K562 (cell line): ENCODE measurements at regions not wholly inside any gene's neighbourhood (a gene's known extent, or its start where the extent isn't known, plus 50 kb on each side); places are given as distances from the start of the nearest gene placed in this dataset.

Experiments
- ATAC-seq: fragments of 200-7000 bp; cut with Tn5 transposase; 3 replicates; pipeline ENCODE4 v1.9.1; 2020; ENCODE audit warnings: moderate library complexity
- BruUV-seq: library from RNA; stranded (reverse); fragments of 400-500 nt; replicated peaks from 2 replicates; lab custom pipeline; 2021; lab: Mats Ljungman, UMichigan
- CTCF ChIA-PET: fragments of 300-600 bp; formaldehyde crosslinking; extraction: SDS; loops from one replicate; lab custom pipeline; 2021; ENCODE audit warnings: low intra/inter-chr PET ratio; lab: Yijun Ruan, JAX
- POLR2A ChIA-PET: fragments of 300-600, 350-650 bp; sonication (Branson Sonifier 250); formaldehyde crosslinking; extraction: SDS; loops from one replicate; lab custom pipeline; 2021; ENCODE audit warnings: antibody characterized with exemption, inconsistent platforms; lab: Yijun Ruan, JAX
- DNase-seq, 4 experiments: peaks; one replicate each; pipeline versions ENCODE4 v3.0.0 to v3.0.0-alpha.2; 2011 to 2018; ENCODE audit warnings: low spot score in 3 of 4, mixed read lengths in 3 of 4; ENCODE audit errors: extremely low read depth in 1 of 4
- FAIRE-seq: peaks from 2 replicates; lab custom pipeline; 2011; peaks lifted over from hg19 to GRCh38; lab: Jason Lieb, UNC
- H2AFZ ChIP-seq: 2 replicates; pipeline ENCODE4 v1.6.0; 2011; ENCODE audit warnings: low read depth, low read length, control low read depth, inconsistent platforms
- H3K27ac ChIP-seq: fragments of 200-600 bp; 3 replicates; pipeline ENCODE4 v1.8.0; 2011; ENCODE audit warnings: low read depth, mild to moderate bottlenecking, control low read depth, inconsistent platforms, low read length, moderate library complexity, mixed read lengths; ENCODE audit errors: extremely low read depth
- H3K27me3 ChIP-seq, 2 experiments: fragments of 300-600 bp in 1 of 2; 2 replicates in 1 of 2; 3 replicates in 1 of 2; pipeline versions ENCODE4 v1.6.0 to v1.8.0; 2011; ENCODE audit warnings: inconsistent platforms in 2 of 2, low read length in 2 of 2, mild to moderate bottlenecking in 1 of 2, mixed read lengths in 1 of 2, moderate library complexity in 1 of 2; ENCODE audit not compliant: control insufficient read depth in 2 of 2, insufficient read depth in 2 of 2
- H3K36me3 ChIP-seq: fragments of 300-600 bp; 3 replicates; pipeline ENCODE4 v1.8.0; 2011; ENCODE audit warnings: mild to moderate bottlenecking, low read length, inconsistent platforms; ENCODE audit not compliant: control insufficient read depth, insufficient read depth
- H3K4me1 ChIP-seq, 2 experiments: fragments of 200-600 bp in 1 of 2; replicated peaks in 1 of 2; 2 replicates in 1 of 2; 3 replicates in 1 of 2; pipeline versions ENCODE4 v1.5.1 to v1.8.0; 2011; ENCODE audit warnings: inconsistent platforms in 2 of 2, low read length in 2 of 2, mild to moderate bottlenecking in 1 of 2, mixed read lengths in 1 of 2, moderate library complexity in 1 of 2; ENCODE audit not compliant: control insufficient read depth in 2 of 2, insufficient read depth in 2 of 2
- H3K4me2 ChIP-seq: 2 replicates; pipeline ENCODE4 v1.6.1; 2011; ENCODE audit warnings: low read length, control low read depth, inconsistent platforms, mixed read lengths; ENCODE audit not compliant: insufficient read depth
- H3K4me3 ChIP-seq: fragments of 200-600 bp; sonication (generic), shearing (Covaris generic); 2 replicates; pipeline ENCODE4 v1.5.1; 2016; ENCODE audit warnings: control low read depth, inconsistent platforms
- H3K79me2 ChIP-seq: fragments of 200-600 bp; 3 replicates; pipeline ENCODE4 v1.8.0; 2011; ENCODE audit warnings: low read length, inconsistent platforms; ENCODE audit not compliant: control insufficient read depth, insufficient read depth
- H3K9ac ChIP-seq, 2 experiments: 2 replicates each; pipeline versions ENCODE4 v1.6.0 to v1.6.1; 2011; ENCODE audit warnings: low read depth in 2 of 2, low read length in 2 of 2, control low read depth in 1 of 2, inconsistent platforms in 1 of 2, mild to moderate bottlenecking in 1 of 2, mixed read lengths in 1 of 2; ENCODE audit not compliant: insufficient read depth in 1 of 2
- H3K9me1 ChIP-seq: one replicate; pipeline ENCODE4 v1.6.0; 2011; ENCODE audit warnings: inconsistent platforms, mild to moderate bottlenecking, low read length, moderate library complexity; ENCODE audit not compliant: control insufficient read depth, insufficient read depth
- H3K9me3 ChIP-seq: replicated peaks from 2 replicates; pipeline ENCODE4 v1.5.1; 2011; ENCODE audit warnings: low read depth, low read length, inconsistent platforms; ENCODE audit not compliant: control insufficient read depth, insufficient read depth
- H4K20me1 ChIP-seq: replicated peaks from 2 replicates; pipeline ENCODE4 v1.6.1; 2011; ENCODE audit warnings: low read length, inconsistent platforms, mixed read lengths; ENCODE audit not compliant: control insufficient read depth, insufficient read depth
- BACH1 ChIP-seq: fragments of 200-800 bp; sonication (Bioruptor generic); IDR thresholded peaks from 2 replicates; pipeline ENCODE4 v1.6.1; 2016; ENCODE audit warnings: missing genetic modification characterization, missing compliant biosample characterization
- COPS2 ChIP-seq: fragments of 450-650 bp; conservative IDR thresholded peaks from 2 replicates; pipeline ENCODE4 v1.6.1; 2016; ENCODE audit warnings: mild to moderate bottlenecking, moderate library complexity
- CXXC5 ChIP-seq: fragments of 250-450 bp; sonication (Bioruptor Pico); IDR thresholded peaks from 2 replicates; pipeline ENCODE4 v1.8.0; 2022; ENCODE audit warnings: inconsistent platforms, mild to moderate bottlenecking, moderate library complexity
- MBD2 ChIP-seq: sonication (generic); IDR thresholded peaks from 2 replicates; pipeline ENCODE4 v1.6.1; 2016; ENCODE audit warnings: low read depth, borderline replicate concordance
- MEIS2 ChIP-seq: fragments of 450-650 bp; IDR thresholded peaks from 2 replicates; pipeline ENCODE4 v1.6.1; 2014; ENCODE audit warnings: mild to moderate bottlenecking; ENCODE audit not compliant: partially characterized antibody
- MTF1 ChIP-seq: fragments of 250-450 bp; sonication (Bioruptor Pico); IDR thresholded peaks from 2 replicates; pipeline ENCODE4 v1.9.0; 2021; ENCODE audit warnings: moderate library complexity, mild to moderate bottlenecking, inconsistent platforms, borderline replicate concordance
- NONO ChIP-seq, 2 experiments: fragments of 200-400 bp in 1 of 2; fragments of 450-650 bp in 1 of 2; formaldehyde crosslinking in 1 of 2; IDR thresholded peaks; 2 replicates each; pipeline ENCODE4 v1.6.1; 2017; ENCODE audit warnings: low read depth in 2 of 2, mild to moderate bottlenecking in 2 of 2, moderate library complexity in 2 of 2, low read length in 1 of 2
- POU5F1 ChIP-seq: fragments of 150-350 bp; IDR thresholded peaks from 2 replicates; pipeline ENCODE4 v1.6.1; 2014; ENCODE audit warnings: borderline replicate concordance, low read length, low read depth, mild to moderate bottlenecking; ENCODE audit not compliant: partially characterized antibody
- STAT5A ChIP-seq: IDR thresholded peaks from 2 replicates; pipeline ENCODE4 v1.6.1; 2012; ENCODE audit warnings: low read length, inconsistent platforms, borderline replicate concordance
- TSC22D4 ChIP-seq: fragments of 450-650 bp; IDR thresholded peaks from 2 replicates; pipeline ENCODE4 v1.6.1; 2016; ENCODE audit warnings: missing genetic modification characterization, missing biosample characterization, control low read depth
- XRCC3 ChIP-seq: fragments of 450-650 bp; IDR thresholded peaks from 2 replicates; pipeline ENCODE4 v1.6.1; 2017; ENCODE audit warnings: mild to moderate bottlenecking, moderate library complexity
- ZNF133 ChIP-seq: fragments of 250-450 bp; sonication (Bioruptor Pico); IDR thresholded peaks from 2 replicates; pipeline ENCODE4 v1.4.0; 2020; ENCODE audit warnings: mild to moderate bottlenecking
- ZNF318 ChIP-seq, 2 experiments: fragments of 450-650 bp; IDR thresholded peaks; 2 replicates each; pipeline ENCODE4 v1.6.1; 2016; ENCODE audit warnings: mild to moderate bottlenecking in 2 of 2, borderline replicate concordance in 1 of 2, low read depth in 1 of 2, moderate library complexity in 1 of 2
- ZNF449 ChIP-seq: fragments of 250-450 bp; sonication (Bioruptor Pico); IDR thresholded peaks from 2 replicates; pipeline ENCODE4 v1.8.0; 2022; ENCODE audit warnings: moderate library complexity, mild to moderate bottlenecking, inconsistent platforms
- ZNF785 ChIP-seq: fragments of 250-450 bp; sonication (Bioruptor Pico); IDR thresholded peaks from 2 replicates; pipeline ENCODE4 v1.4.0; 2020; ENCODE audit warnings: mild to moderate bottlenecking
- WGBS: fragments of 100-300 bp; shearing (Covaris generic); methylation state at CpG from one replicate; pipeline ENCODE4 v1.1.6; 2016; ENCODE audit warnings: low coverage, mixed read lengths; ENCODE audit not compliant: insufficient coverage; ENCODE audit errors: missing lambda C conversion rate; 5-methylcytosine and 5-hydroxymethylcytosine counted together
- in situ Hi-C: fragments of 300-500 bp; cut with MboI; formaldehyde crosslinking; loops from 4 replicates; pipeline ENCODE4 v1.15.0; 2018; ENCODE audit warnings: inconsistent platforms, mixed read lengths
- intact Hi-C: fragments of 100-400 bp; cut with micrococcal nuclease; formaldehyde crosslinking; loops from 2 replicates; pipeline ENCODE4 v1.14.2; 2022

- no peaks in the 10 kb centered on the region for H4K20me1 ChIP-seq
- FAIRE-seq (no peak), ATAC-seq (no peak), DNase-seq (no peak)
- H3K27ac ChIP-seq, result no peak overlapping the region
- whole genome bisulfite sequencing, result 0% methylated on average over 4 of the region's 4 CpGs
- intact Hi-C loops, result no loop called here
- H3K79me2 ChIP-seq, result no peaks in the 10 kb centered on the region
- H3K4me3 ChIP-seq, result no peak overlapping the region
- H3K36me3 ChIP-seq, result no peaks in the 10 kb centered on the region
- no TSS peak for BruUV-seq
- no peaks in the 10 kb centered on the region for H3K9me1 ChIP-seq
- H2AFZ ChIP-seq, result no peak overlapping the region
- H3K9ac ChIP-seq, result no peak overlapping the region
- H3K27me3 ChIP-seq, result no peaks in the 10 kb centered on the region
- ChIA-PET POLR2A (no interaction called here), CTCF (no interaction called here)
- in situ Hi-C loops, result no loop called here
- H3K4me2 ChIP-seq, result no peak overlapping the region
- no peaks in the 10 kb centered on the region for H3K9me3 ChIP-seq
- no peaks in the 10 kb centered on the region for H3K4me1 ChIP-seq
- no peak for TF ChIP-seq MEIS2
- TF ChIP-seq POU5F1, result no peak
- TF ChIP-seq COPS2, result no peak
- TF ChIP-seq MTF1 (CRISPR knock-in tag), result no peak
- no peak for TF ChIP-seq NONO (IDR thresholded peaks at IDR 0.05; ENCODE audit: low read depth in 2 of 2, low read length in 1 of 2)
- no peak for TF ChIP-seq ZNF318 (IDR thresholded peaks at IDR 0.05; ENCODE audit: borderline replicate concordance in 1 of 2, low read depth in 1 of 2)
- no peak for TF ChIP-seq CXXC5 (CRISPR knock-in tag)
- TF ChIP-seq ZNF449 (CRISPR knock-in tag), result no peak
- TF ChIP-seq BACH1 (tag), result no peak
- TF ChIP-seq STAT5A, result no peak
- no peak for TF ChIP-seq ZNF785
- TF ChIP-seq MBD2, result no peak
- TF ChIP-seq TSC22D4 (tag), result no peak
- no peak for TF ChIP-seq ZNF133
- no peak for TF ChIP-seq XRCC3
These were observed 413.0 kb downstream of the GABRB3 start for GRCh38 chr15:26359855-26360254.
